Endothelial cell of umbilical vein (primary cell): ENCODE measurements at regions not wholly inside any gene's neighbourhood (a gene's known extent, or its start where the extent isn't known, plus 50 kb on each side); places are given as distances from the start of the nearest gene placed in this dataset.

Experiments used
- BruUV-seq: library from RNA; stranded (reverse); fragments of 400-500 nt; replicated peaks from 2 replicates; lab custom pipeline; 2021; lab: Mats Ljungman, UMichigan
- CTCF ChIA-PET: fragments of 300-600, 350-600 bp; sonication (Branson Sonifier 250); formaldehyde crosslinking; loops from one replicate; lab custom pipeline; 2021; ENCODE audit warnings: antibody characterized with exemption, inconsistent platforms; lab: Charles Lee
- POLR2A ChIA-PET: fragments of 300-600, 350-600 bp; sonication (Branson Sonifier 250); formaldehyde crosslinking; loops from one replicate; lab custom pipeline; 2021; ENCODE audit warnings: antibody characterized with exemption, inconsistent platforms; lab: Charles Lee
- DNase-seq: peaks from one replicate; pipeline ENCODE4 v3.0.0-alpha.2; 2011; ENCODE audit warnings: low read depth, low spot score
- FAIRE-seq: peaks from 2 replicates; lab custom pipeline; 2011; peaks lifted over from hg19 to GRCh38; lab: Jason Lieb, UNC
- H2AFZ ChIP-seq: 2 replicates; pipeline ENCODE4 v1.6.0; 2012; ENCODE audit warnings: low read depth, low read length, control low read depth, inconsistent platforms
- H3K27ac ChIP-seq: 2 replicates; pipeline ENCODE4 v1.5.1; 2011; ENCODE audit warnings: low read depth, mild to moderate bottlenecking, control low read depth, low read length, moderate library complexity; ENCODE audit not compliant: insufficient read depth
- H3K27me3 ChIP-seq, 2 experiments: 2 replicates each; pipeline versions ENCODE4 v1.6.0 to v1.6.1; 2011; ENCODE audit warnings: low read length in 2 of 2, mixed read lengths in 1 of 2; ENCODE audit not compliant: control insufficient read depth in 2 of 2, insufficient read depth in 2 of 2
- H3K36me3 ChIP-seq, 2 experiments: 2 replicates in 1 of 2; 3 replicates in 1 of 2; pipeline ENCODE4 v1.5.1; 2011; ENCODE audit warnings: low read length in 2 of 2, mild to moderate bottlenecking in 1 of 2, moderate library complexity in 1 of 2; ENCODE audit not compliant: control insufficient read depth in 2 of 2, insufficient read depth in 2 of 2; ENCODE audit errors: extremely low read depth in 1 of 2
- H3K4me1 ChIP-seq: 3 replicates; pipeline ENCODE4 v1.5.1; 2011; ENCODE audit warnings: mild to moderate bottlenecking, low read length; ENCODE audit not compliant: control insufficient read depth, insufficient read depth; ENCODE audit errors: extremely low read depth
- H3K4me2 ChIP-seq: 2 replicates; pipeline ENCODE4 v1.6.1; 2011; ENCODE audit warnings: low read length, control low read depth, mixed read lengths; ENCODE audit not compliant: insufficient read depth
- H3K4me3 ChIP-seq, 3 experiments: fragments of 200-600 bp in 1 of 3; sonication (generic), shearing (Covaris generic) in 1 of 3; replicated peaks in 1 of 3; 2 replicates each; pipeline ENCODE4 v1.5.1; 2011 to 2016; ENCODE audit warnings: control low read depth in 3 of 3, low read length in 3 of 3, mild to moderate bottlenecking in 2 of 3, inconsistent platforms in 1 of 3, low read depth in 1 of 3, moderate library complexity in 1 of 3; ENCODE audit not compliant: insufficient read depth in 1 of 3
- H3K79me2 ChIP-seq: 2 replicates; pipeline ENCODE4 v1.6.0; 2012; ENCODE audit warnings: low read length, inconsistent platforms; ENCODE audit not compliant: control insufficient read depth, insufficient read depth
- H3K9ac ChIP-seq: replicated peaks from 2 replicates; pipeline ENCODE3; 2011; ENCODE audit warnings: low read length, control low read depth; ENCODE audit not compliant: insufficient read depth; ENCODE audit errors: extremely low read depth
- H3K9me1 ChIP-seq: replicated peaks from 3 replicates; pipeline ENCODE4 v1.6.0; 2011; ENCODE audit warnings: mild to moderate bottlenecking, low read length; ENCODE audit not compliant: control insufficient read depth, insufficient read depth; ENCODE audit errors: extremely low read depth
- H3K9me3 ChIP-seq: replicated peaks from 2 replicates; pipeline ENCODE4 v1.5.1; 2012; ENCODE audit warnings: low read length, inconsistent platforms; ENCODE audit not compliant: control insufficient read depth, insufficient read depth
- H4K20me1 ChIP-seq: replicated peaks from 2 replicates; pipeline ENCODE3; 2011; ENCODE audit warnings: mild to moderate bottlenecking, low read length; ENCODE audit not compliant: control insufficient read depth, insufficient read depth; ENCODE audit errors: extremely low read depth
- CTCF ChIP-seq, 2 donors: IDR thresholded peaks; 1 replicate in 1 of 2; 2 replicates in 1 of 2; pipeline ENCODE4 v1.5.1; 2011; ENCODE audit warnings: low read length in 2 of 2, mild to moderate bottlenecking in 2 of 2, moderate library complexity in 2 of 2, control low read depth in 1 of 2, inconsistent platforms in 1 of 2, low read depth in 1 of 2; ENCODE audit not compliant: insufficient read depth in 1 of 2; ENCODE audit errors: extremely low read depth in 1 of 2
- EZH2 ChIP-seq: IDR thresholded peaks from 2 replicates; pipeline ENCODE4 v1.6.1; 2012; ENCODE audit warnings: borderline replicate concordance, low read depth, mild to moderate bottlenecking, moderate library complexity, low read length, inconsistent platforms; ENCODE audit not compliant: severe bottlenecking
- FOS ChIP-seq: IDR thresholded peaks from 2 replicates; pipeline ENCODE4 v1.6.1; 2011; ENCODE audit warnings: mild to moderate bottlenecking, low read length, moderate library complexity, borderline replicate concordance; ENCODE audit not compliant: insufficient read depth
- GATA2 ChIP-seq: IDR thresholded peaks from 2 replicates; pipeline ENCODE4 v1.7.0; 2011; ENCODE audit warnings: low read depth, mild to moderate bottlenecking, moderate library complexity, mixed read lengths, low read length; ENCODE audit not compliant: insufficient read length, insufficient read depth
- JUN ChIP-seq: IDR thresholded peaks from 2 replicates; pipeline ENCODE4 v1.6.1; 2011; ENCODE audit warnings: borderline replicate concordance, low read depth; ENCODE audit not compliant: insufficient read length, insufficient read depth
- MAX ChIP-seq: IDR thresholded peaks from 2 replicates; pipeline ENCODE4 v1.6.1; 2011; ENCODE audit not compliant: insufficient read depth, insufficient read length
- MYC ChIP-seq: IDR thresholded peaks from one replicate; pipeline ENCODE4 v1.6.1; 2011; ENCODE audit warnings: mild to moderate bottlenecking, low read depth, low read length
- POLR2A ChIP-seq: IDR thresholded peaks from 2 replicates; pipeline ENCODE4 v1.6.1; 2012; ENCODE audit warnings: low read depth, mild to moderate bottlenecking, control low read depth, low read length
- POLR2AphosphoS5 ChIP-seq: IDR thresholded peaks from 2 replicates; pipeline ENCODE4 v1.6.1; 2012; ENCODE audit warnings: low read depth, mild to moderate bottlenecking, control low read depth, low read length, moderate library complexity; ENCODE audit not compliant: insufficient read depth
- dilution Hi-C: fragments of 300-500 bp; cut with MboI; formaldehyde crosslinking; loops from one replicate; pipeline ENCODE4 v1.15.0; 2019; ENCODE audit warnings: low sequenced_read_pairs; ENCODE audit not compliant: extremely low pct_ligation_motif_present
- intact Hi-C: fragments of 100-400 bp; cut with micrococcal nuclease; formaldehyde crosslinking; loops from one replicate; pipeline ENCODE4 v1.10.0; 2022

DNA sequence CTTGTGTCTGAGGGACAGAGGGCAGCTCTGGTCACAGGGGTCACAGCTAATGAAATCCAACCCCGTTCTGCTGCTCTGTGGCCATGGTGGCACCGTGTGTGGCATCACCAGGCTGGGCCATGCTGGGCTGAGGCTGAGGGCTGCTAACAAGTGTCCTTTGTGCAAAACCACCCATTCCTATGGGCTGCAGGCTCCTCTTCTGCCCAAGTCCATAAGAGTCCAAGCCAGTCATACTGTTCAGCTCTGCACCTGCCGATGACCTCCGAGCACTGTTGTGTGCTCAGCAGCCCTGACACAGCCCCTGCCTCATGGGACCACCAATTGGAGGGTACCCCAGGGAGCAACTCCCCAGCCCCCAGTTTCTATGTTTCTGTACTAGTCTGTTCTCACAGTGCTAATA is 133.1 kb downstream of the WDR11 start:
- dilution Hi-C loops = no loop called here
- BruUV-seq = no TSS peak

More for the DNA sequence above, 133.1 kb downstream of the WDR11 start:
- no peak overlapping the region for H3K9ac ChIP-seq
- H2AFZ ChIP-seq = no peak overlapping the region
- H3K4me3 ChIP-seq = no peak overlapping the region
- no peaks in the 10 kb centered on the region for H4K20me1 ChIP-seq
- H3K36me3 ChIP-seq = no peaks in the 10 kb centered on the region
- ChIA-PET CTCF (no interaction called here), POLR2A (no interaction called here)
- intact Hi-C loops = no loop called here
- H3K79me2 ChIP-seq = no peaks in the 10 kb centered on the region
- FAIRE-seq (no peak), DNase-seq (no peak)
- H3K9me3 ChIP-seq = no peaks in the 10 kb centered on the region
- H3K4me2 ChIP-seq = no peak overlapping the region
- H3K27ac ChIP-seq = no peak overlapping the region
- H3K27me3 ChIP-seq = peaks cover 3 to 6% of the 10 kb centered on the region in 2 experiments
- no peaks in the 10 kb centered on the region for H3K9me1 ChIP-seq
- H3K4me1 ChIP-seq = no peaks in the 10 kb centered on the region
- TF ChIP-seq CTCF (IDR thresholded peaks at IDR 0.05; ENCODE audit: extremely low read depth in 1 of 2, insufficient read depth in 1 of 2, low read depth in 1 of 2, low read length in 2 of 2) (no peak), FOS (no peak), MYC (no peak), GATA2 (no peak), JUN (no peak), EZH2 (no peak), POLR2A (no peak), POLR2AphosphoS5 (no peak), MAX (no peak)
